ENCODE measurements at regions not wholly inside any gene's neighbourhood (a gene's known extent, or its start where the extent isn't known, plus 50 kb on each side); places are given as distances from the start of the nearest gene placed in this dataset.
"Not testable (repeated sequence)": the region's sequence is repeated elsewhere in the genome, so short reads cannot be mapped to it uniquely, and the experiment has no call there.

- DNase-seq = no peak
These were observed 271.5 kb downstream of the NXPE2 start for GRCh38 chr11:114949614-114950351.

- DNase-seq = no peak
These were observed 274.7 kb downstream of the NXPE2 start for GRCh38 chr11:114953039-114953438.

GRCh38 chr11:114955923-114956322 lies 277.6 kb downstream of the NXPE2 start:
- no peak for DNase-seq

GRCh38 chr11:114956566-114956965 lies 278.2 kb downstream of the NXPE2 start:
- DNase-seq = no peak

GRCh38 chr11:114959953-114960505 lies 281.7 kb downstream of the NXPE2 start:
- no peak for DNase-seq

GRCh38 chr11:114960819-114961218 lies 282.5 kb downstream of the NXPE2 start:
- not testable (repeated sequence) for DNase-seq

GRCh38 chr11:114964676-114965214 lies 286.4 kb downstream of the NXPE2 start:
- DNase-seq = no peak

GRCh38 chr11:114970927-114971645 lies 292.8 kb downstream of the NXPE2 start:
- no peak for DNase-seq

GRCh38 chr11:114972105-114972504 lies 293.8 kb downstream of the NXPE2 start:
- DNase-seq = no peak

- no peak for DNase-seq
These were observed 299.3 kb downstream of the NXPE2 start for GRCh38 chr11:114977651-114978050.

GRCh38 chr11:114982141-114982540 lies 303.8 kb downstream of the NXPE2 start:
- DNase-seq = no peak

GRCh38 chr11:114984611-114985163 lies 306.4 kb downstream of the NXPE2 start:
- DNase-seq = no peak

GRCh38 chr11:114986365-114986764 lies 308.0 kb downstream of the NXPE2 start:
- DNase-seq = no peak

GRCh38 chr11:114987186-114987760 lies 308.9 kb downstream of the NXPE2 start:
- DNase-seq = no peak

- DNase-seq = no peak
These were observed 310.3 kb downstream of the NXPE2 start for GRCh38 chr11:114988644-114989043.

GRCh38 chr11:114989536-114989935 lies 311.2 kb downstream of the NXPE2 start:
- no peak for DNase-seq

- DNase-seq = no peak
These were observed 327.3 kb downstream of the NXPE2 start for GRCh38 chr11:115005663-115006062.

GRCh38 chr11:115007851-115008250 lies 329.5 kb downstream of the NXPE2 start:
- no peak for DNase-seq

GRCh38 chr11:115008799-115009198 lies 330.5 kb downstream of the NXPE2 start:
- no peak for DNase-seq

- DNase-seq = no peak
These were observed 339.2 kb downstream of the NXPE2 start for GRCh38 chr11:115017529-115017928.

GRCh38 chr11:115030166-115030565 lies 351.8 kb downstream of the NXPE2 start:
- DNase-seq = no peak

GRCh38 chr11:115036406-115037180 lies 358.3 kb downstream of the NXPE2 start:
- DNase-seq = no peak
